Fibroblast of skin of right quadriceps (primary cell): ENCODE measurements at regions not wholly inside any gene's neighbourhood (a gene's known extent, or its start where the extent isn't known, plus 50 kb on each side); places are given as distances from the start of the nearest gene placed in this dataset.
"Not testable (repeated sequence)": the region's sequence is repeated elsewhere in the genome, so short reads cannot be mapped to it uniquely, and the experiment has no call there.

Experiments
- DNase-seq: peaks from one replicate; pipeline ENCODE4 v3.0.0-alpha.2; 2013

DNA sequence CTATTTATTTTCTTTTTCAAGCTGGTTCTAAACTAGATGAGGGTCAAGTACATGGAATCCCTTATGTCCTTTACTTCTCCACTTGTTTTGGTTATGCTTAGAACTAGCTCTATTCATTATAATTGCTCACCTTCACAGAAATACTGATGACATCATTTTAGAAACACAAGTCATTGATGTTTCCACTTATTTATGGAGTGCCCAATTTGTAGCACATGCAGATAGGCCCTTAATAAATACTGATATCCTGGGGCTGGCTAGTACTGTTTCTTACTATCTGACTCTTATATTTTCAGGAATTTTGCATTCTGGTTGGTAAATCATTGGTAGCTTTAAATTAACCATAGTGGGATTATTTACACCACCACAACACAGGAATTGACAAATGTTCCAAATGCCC is 112.2 kb downstream of the NAA11 start:
- DNase-seq = no peak

GRCh38 chr4:79213010-79213409 is 112.9 kb downstream of the NAA11 start:
- no peak for DNase-seq

- no peak for DNase-seq
These were observed 113.5 kb downstream of the NAA11 start for GRCh38 chr4:79212311-79212710.

DNA sequence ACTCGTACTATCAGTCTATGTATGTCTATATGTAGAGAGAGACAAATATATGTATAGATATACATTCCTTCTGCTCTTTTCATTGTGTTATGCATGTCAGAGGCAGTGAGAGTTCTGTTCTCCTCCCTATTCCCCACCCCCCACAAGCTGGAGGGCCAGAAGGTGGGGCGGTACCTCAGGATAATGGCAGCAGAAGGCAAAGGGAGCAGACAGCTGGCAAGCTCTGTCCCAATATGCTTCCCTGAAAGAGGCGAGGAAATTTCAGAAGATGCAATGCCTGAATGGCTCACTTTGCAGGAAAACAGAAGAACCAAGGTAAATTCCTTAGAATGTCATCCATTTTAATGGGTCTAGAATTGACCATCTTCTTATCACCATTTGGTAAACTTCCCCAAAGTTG is 114.4 kb downstream of the NAA11 start:
- no peak for DNase-seq

DNA sequence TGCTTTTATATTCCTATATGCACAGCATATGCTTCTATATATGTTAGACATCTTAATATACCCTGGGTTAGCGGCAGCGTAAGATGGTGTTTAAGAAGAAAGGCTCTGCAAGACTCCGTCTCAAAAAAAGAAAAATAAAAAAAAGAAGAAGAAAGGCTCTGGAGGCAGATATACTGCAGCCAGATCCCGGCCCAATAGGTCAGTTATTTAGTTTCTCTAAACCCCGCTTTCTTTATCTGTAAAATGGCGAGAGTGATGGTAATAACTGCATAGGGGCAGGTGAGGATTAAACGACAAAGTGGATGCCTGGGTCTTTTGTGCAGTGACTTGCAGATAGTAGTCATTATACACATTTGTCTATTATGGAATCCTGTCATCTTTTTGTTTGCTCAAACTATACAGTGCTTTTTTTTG is 115.2 kb downstream of the NAA11 start:
- no peak for DNase-seq

- peak; percentile 5 for DNase-seq
These were observed 115.8 kb downstream of the NAA11 start for GRCh38 chr4:79209822-79210635.

DNA sequence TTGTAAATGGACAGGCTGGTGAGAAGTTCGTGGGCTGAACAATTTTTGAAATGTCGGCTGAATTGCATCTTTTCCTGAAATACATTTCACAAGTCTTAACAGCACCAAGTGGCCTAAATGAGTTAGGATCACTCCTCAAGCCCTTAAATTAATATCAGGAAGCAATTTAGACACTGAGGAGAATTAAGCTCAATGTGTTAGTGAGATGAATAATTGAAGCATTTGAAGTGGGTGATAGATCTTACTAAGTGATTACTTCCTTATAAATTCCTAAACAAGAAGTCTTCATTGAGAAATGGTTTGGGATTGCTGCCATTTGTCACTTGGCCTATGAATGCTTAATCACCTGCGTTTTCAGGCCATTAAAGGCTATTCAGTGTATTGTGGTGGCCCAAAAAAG is 116.8 kb downstream of the NAA11 start:
- DNase-seq = no peak

- no peak for DNase-seq
These were observed 118.6 kb downstream of the NAA11 start for GRCh38 chr4:79207281-79207680.

DNA sequence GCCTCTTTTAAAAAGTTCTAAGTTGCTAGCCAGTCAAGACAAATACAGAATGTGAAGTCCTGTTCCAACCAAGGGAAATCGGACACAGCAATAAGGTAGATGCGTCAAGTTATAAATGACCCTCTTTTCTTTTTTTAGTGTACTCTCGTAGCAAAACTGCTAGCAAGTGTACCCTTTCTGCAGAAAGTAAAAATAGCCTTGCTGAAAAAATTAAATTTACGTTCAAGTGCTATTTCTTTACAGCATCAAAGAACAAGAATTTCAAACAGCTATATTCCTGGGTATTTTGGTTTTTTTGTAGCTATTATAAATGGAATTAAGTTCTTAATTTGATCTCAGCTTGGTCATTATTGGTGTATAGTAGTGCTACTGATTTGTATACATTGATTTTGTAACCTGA is 119.2 kb downstream of the NAA11 start:
- DNase-seq = no peak

- no peak for DNase-seq
These were observed 120.7 kb downstream of the NAA11 start for GRCh38 chr4:79205121-79205520.

GRCh38 chr4:79201971-79202370 is 123.9 kb downstream of the NAA11 start:
- no peak for DNase-seq

DNA sequence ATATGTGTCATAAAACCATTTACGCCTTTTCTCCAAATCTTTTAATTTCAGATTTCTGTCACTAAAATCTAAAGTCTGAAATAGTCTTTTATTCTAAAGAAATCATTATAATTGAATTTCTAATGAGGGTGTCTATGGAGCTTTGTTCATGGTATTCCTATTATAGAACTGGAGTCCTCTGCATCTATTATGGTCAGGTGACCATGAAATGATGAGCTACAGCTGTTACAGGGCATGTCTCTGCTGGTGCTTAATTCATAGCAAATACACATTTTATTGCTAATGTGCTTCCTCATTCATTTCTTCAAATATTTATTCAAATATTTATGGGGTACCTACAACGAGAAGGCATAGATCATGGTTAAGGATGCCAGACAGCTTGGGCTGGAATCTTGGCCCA is 126.1 kb downstream of the NAA11 start:
- no peak for DNase-seq

DNA sequence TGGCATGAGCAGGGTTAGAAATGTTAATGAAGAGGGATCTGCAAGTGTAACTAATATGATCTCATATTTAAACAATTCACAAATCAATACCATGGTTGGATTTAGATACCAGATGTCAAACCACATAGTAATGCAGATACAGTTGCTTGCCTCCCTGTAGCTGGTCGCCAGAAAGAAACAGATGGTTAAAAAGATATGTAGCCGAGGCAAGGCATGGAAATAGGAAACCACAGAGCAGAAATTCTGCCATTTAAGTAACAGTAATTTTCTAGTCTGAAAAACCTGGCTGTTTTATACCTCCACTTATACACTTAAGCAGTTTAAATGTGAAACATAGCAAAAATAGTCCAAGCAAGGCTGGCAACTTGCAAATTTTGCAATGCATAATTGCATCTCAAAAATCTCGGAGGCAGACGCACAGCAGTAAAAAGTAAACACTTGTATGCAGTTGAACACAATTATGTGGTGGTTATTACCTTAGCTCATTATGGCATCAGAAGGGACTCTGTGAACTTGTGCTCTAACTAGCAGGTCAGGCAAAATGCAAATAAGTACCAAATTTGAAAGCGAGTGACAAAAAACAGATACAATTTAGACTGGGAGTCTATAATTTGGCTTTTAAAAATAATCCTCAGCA is 126.8 kb downstream of the NAA11 start:
- DNase-seq = peak; percentile 16

- no peak for DNase-seq
These were observed 128.4 kb downstream of the NAA11 start for GRCh38 chr4:79197275-79198009.

GRCh38 chr4:79191292-79191691 is 134.6 kb downstream of the NAA11 start:
- DNase-seq = not testable (repeated sequence)

DNA sequence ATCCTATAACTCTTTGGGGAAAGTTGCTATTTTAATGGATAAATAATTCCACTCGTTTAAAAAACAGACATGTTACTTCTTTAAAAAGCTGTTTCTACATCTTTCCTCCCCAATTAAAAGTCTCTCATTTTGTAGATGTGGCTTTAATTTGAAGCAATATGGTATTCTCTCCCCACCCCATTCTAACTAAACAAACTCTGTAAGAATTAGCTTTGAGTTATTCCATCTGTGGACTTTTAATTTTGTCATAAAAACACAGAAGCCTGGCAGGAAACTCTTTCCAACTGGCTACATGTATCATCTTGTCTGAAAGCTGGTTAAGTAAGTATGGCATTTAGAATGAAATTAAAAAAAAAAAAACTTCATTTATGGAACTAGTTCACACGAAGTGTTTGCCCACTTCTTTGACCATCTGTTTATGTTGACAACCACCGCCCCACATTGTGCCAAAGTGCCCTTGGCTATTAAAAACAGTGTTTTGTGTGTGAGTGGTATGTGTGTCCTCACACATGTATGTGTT is 140.3 kb downstream of the NAA11 start:
- DNase-seq = no peak

- DNase-seq = no peak
These were observed 141.4 kb downstream of the NAA11 start for GRCh38 chr4:79184476-79184875.

DNA sequence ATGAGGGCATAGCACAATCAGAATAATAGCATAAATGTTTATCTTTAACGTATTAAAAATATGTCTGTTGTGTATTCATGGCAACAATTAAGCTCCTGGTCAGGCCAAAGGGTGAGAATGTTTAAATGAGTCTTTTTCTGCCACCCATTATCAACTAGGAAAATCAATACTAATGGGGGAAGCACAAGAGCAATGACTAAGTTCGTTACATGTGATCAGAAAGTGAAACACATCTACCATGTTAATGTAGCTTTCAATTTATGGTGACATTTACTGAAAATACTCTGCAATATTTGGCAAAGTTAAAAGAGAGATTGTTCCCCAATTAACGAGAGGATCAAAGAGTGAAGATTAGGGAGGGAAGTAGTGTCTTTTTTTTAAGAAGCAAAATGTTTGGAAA is 143.7 kb downstream of the NAA11 start:
- no peak for DNase-seq

- DNase-seq = no peak
These were observed 144.7 kb downstream of the NAA11 start for GRCh38 chr4:79181190-79181589.

DNA sequence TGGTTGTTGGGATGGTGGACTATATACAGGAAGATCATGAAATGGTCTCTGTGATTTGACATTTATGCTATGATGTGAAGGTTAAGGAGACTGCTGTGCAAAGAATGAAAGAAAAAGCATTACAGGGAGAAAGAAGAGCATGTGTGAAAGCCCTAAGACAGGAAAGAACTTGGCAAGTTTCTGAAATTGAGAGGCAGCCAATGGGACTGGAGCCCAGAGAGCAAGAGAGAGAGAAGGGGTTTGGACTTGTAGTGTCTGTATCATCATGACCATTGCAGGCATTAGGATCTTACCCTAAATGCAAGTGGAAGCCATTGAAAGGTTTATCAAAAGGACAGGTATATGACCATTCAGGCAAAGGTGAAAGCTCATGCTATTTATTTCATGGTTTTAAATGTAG is 147.1 kb downstream of the NAA11 start:
- peak; percentile 10 for DNase-seq

DNA sequence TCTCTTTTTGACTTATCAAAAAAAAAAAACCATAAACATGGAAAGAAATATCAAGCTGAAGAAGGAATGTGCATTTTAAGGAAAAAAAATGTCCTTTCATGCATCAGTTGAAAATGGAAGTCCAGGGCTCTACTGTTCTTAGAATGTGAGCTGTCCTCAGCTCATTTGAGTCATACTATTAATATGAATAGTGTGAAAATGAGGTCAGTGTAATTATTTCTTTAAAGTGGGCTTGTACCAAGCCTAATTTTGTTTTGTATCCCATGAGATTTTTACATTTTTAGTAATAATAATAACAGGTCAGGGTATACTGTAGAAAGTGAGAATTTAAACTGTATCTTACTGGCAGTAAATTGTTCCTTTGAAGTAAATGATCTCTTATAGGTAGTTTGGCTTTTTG is 148.5 kb downstream of the NAA11 start:
- DNase-seq = no peak

GRCh38 chr4:79176351-79176750 is 149.5 kb downstream of the NAA11 start:
- no peak for DNase-seq

DNA sequence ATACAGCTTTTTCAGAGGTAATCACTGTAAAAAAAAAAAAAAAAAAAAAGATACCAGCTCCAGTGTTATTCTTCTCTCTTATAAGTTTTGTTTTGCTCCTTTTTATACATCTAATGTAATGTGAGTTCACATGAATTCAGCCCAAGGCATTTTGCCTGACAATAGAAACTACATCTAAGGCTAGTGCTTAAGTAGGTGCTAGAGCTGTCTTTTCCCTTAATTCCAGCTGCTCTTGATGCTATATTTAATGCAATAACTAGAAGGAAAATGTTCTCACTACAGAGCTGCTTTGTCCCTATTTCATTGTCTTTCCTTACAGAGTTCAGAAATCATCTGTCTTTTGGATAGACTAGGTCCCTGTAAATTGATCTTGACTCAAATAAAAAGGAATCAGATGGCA is 150.1 kb downstream of the NAA11 start:
- no peak for DNase-seq
